ENCODE measurements at regions not wholly inside any gene's neighbourhood (a gene's known extent, or its start where the extent isn't known, plus 50 kb on each side); places are given as distances from the start of the nearest gene placed in this dataset.

- TF ChIP-seq CTCF (IDR thresholded peaks at IDR 0.05; ENCODE audit: control insufficient read depth, extremely low read depth, insufficient read depth) = no peak
- no peak for DNase-seq (ENCODE audit: low read depth)
- no peak overlapping the region for H3K4me3 ChIP-seq (ENCODE audit: low read depth, low read length)
Measured at GRCh38 chr6:81568973-81569372, 183.5 kb downstream of the TENT5A start.

GRCh38 chr6:81565071-81565470 is 187.4 kb downstream of the TENT5A start:
- TF ChIP-seq CTCF (IDR thresholded peaks at IDR 0.05; ENCODE audit: control insufficient read depth, extremely low read depth, insufficient read depth) = no peak
- DNase-seq (ENCODE audit: low read depth) = no peak

GRCh38 chr6:81564470-81565068 is 187.9 kb downstream of the TENT5A start:
- DNase-seq (ENCODE audit: low read depth) = no peak
- H3K4me3 ChIP-seq (ENCODE audit: low read depth, low read length) = no peak overlapping the region
- TF ChIP-seq CTCF (IDR thresholded peaks at IDR 0.05; ENCODE audit: control insufficient read depth, extremely low read depth, insufficient read depth) = no peak

More at GRCh38 chr6:81565071-81565470, 187.4 kb downstream of the TENT5A start:
- no peak overlapping the region for H3K4me3 ChIP-seq (ENCODE audit: low read depth, low read length)

- no peak overlapping the region for H3K4me3 ChIP-seq (ENCODE audit: low read depth, low read length)
- DNase-seq (ENCODE audit: low read depth) = no peak
- no peak for TF ChIP-seq CTCF (IDR thresholded peaks at IDR 0.05; ENCODE audit: control insufficient read depth, extremely low read depth, insufficient read depth)
Measured at GRCh38 chr6:81562169-81562568, 190.3 kb downstream of the TENT5A start.

- no peak overlapping the region for H3K4me3 ChIP-seq (ENCODE audit: low read depth, low read length)
- no peak for DNase-seq (ENCODE audit: low read depth)
- no peak for TF ChIP-seq CTCF (IDR thresholded peaks at IDR 0.05; ENCODE audit: control insufficient read depth, extremely low read depth, insufficient read depth)
Measured at GRCh38 chr6:81561731-81562130, 190.8 kb downstream of the TENT5A start.

- no peak for DNase-seq (ENCODE audit: low read depth)
- H3K4me3 ChIP-seq (ENCODE audit: low read depth, low read length) = no peak overlapping the region
- no peak for TF ChIP-seq CTCF (IDR thresholded peaks at IDR 0.05; ENCODE audit: control insufficient read depth, extremely low read depth, insufficient read depth)
Measured at GRCh38 chr6:81561071-81561564, 191.4 kb downstream of the TENT5A start.

GRCh38 chr6:81557811-81558210 is 194.7 kb downstream of the TENT5A start:
- TF ChIP-seq CTCF (IDR thresholded peaks at IDR 0.05; ENCODE audit: control insufficient read depth, extremely low read depth, insufficient read depth) = no peak
- H3K4me3 ChIP-seq (ENCODE audit: low read depth, low read length) = no peak overlapping the region
- no peak for DNase-seq (ENCODE audit: low read depth)

Data from LNCaP clone FGC (cell line).